ENCODE measurements at regions not wholly inside any gene's neighbourhood (a gene's known extent, or its start where the extent isn't known, plus 50 kb on each side); places are given as distances from the start of the nearest gene placed in this dataset.

GRCh38 chr6:170031684-170032121 is 259.2 kb downstream of the DLL1 start:
- intact Hi-C loops (cut with DNase I): no loop called here
- peak in 3 of 10 donors; percentile 8 to 71 (median 70) for DNase-seq

GRCh38 chr6:170030821-170031471 is 259.9 kb downstream of the DLL1 start:
- intact Hi-C loops (cut with DNase I): no loop called here
- peak in 5 of 10 donors; percentile 6 to 60 (median 7) for DNase-seq

GRCh38 chr6:170030284-170030815 is 260.5 kb downstream of the DLL1 start:
- intact Hi-C loops (cut with DNase I): no loop called here
- peak in 2 of 10 donors; percentile 3 to 32 for DNase-seq

GRCh38 chr6:170029416-170030283 is 261.2 kb downstream of the DLL1 start:
- peak in 3 of 10 donors; percentile 4 to 68 (median 6) for DNase-seq
- intact Hi-C loops (cut with DNase I): no loop called here

- intact Hi-C loops (cut with DNase I): no loop called here
Measured at GRCh38 chr6:170028629-170029345, 262.1 kb downstream of the DLL1 start.

GRCh38 chr6:170027647-170028043 is 263.2 kb downstream of the DLL1 start:
- peak in 2 of 10 donors; percentile 21 to 70 for DNase-seq
- intact Hi-C loops (cut with DNase I): no loop called here

More at GRCh38 chr6:170028629-170029345, 262.1 kb downstream of the DLL1 start:
- peak in 3 of 10 donors; percentile 6 to 57 (median 9) for DNase-seq

GRCh38 chr6:170026751-170027646 is 263.9 kb downstream of the DLL1 start:
- DNase-seq: no peak
- intact Hi-C loops (cut with DNase I): no loop called here

GRCh38 chr6:170025935-170026750 is 264.7 kb downstream of the DLL1 start:
- intact Hi-C loops (cut with DNase I): no loop called here
- DNase-seq: peak in 2 of 10 donors; percentile 59 to 75

GRCh38 chr6:170025341-170025911 is 265.5 kb downstream of the DLL1 start:
- intact Hi-C loops (cut with DNase I): no loop called here
- DNase-seq: peak in 1 of 10 donors; percentile 52

GRCh38 chr6:170024940-170025339 is 265.9 kb downstream of the DLL1 start:
- DNase-seq: peak in 2 of 10 donors; percentile 52 to 84
- intact Hi-C loops (cut with DNase I): no loop called here

- intact Hi-C loops (cut with DNase I): no loop called here
- peak in 1 of 10 donors; percentile 64 for DNase-seq
Measured at GRCh38 chr6:170023620-170024521, 267.0 kb downstream of the DLL1 start.

GRCh38 chr6:170022827-170023619 is 267.9 kb downstream of the DLL1 start:
- intact Hi-C loops (cut with DNase I): no loop called here
- DNase-seq: no peak

GRCh38 chr6:170022291-170022722 is 268.6 kb downstream of the DLL1 start:
- intact Hi-C loops (cut with DNase I): no loop called here
- no peak for DNase-seq

- intact Hi-C loops (cut with DNase I): no loop called here
- DNase-seq: no peak
Measured at GRCh38 chr6:170021579-170021978, 269.3 kb downstream of the DLL1 start.

- intact Hi-C loops (cut with DNase I): no loop called here
- no peak for DNase-seq
Measured at GRCh38 chr6:170019818-170020583, 268.6 kb downstream of the ERMARD start.

Measured in posterior cingulate gyrus (tissue), 11 donors.